Erythroblast (primary cell): ENCODE measurements at regions not wholly inside any gene's neighbourhood (a gene's known extent, or its start where the extent isn't known, plus 50 kb on each side); places are given as distances from the start of the nearest gene placed in this dataset.

Source experiments
- GATA1 ChIP-seq: IDR thresholded peaks from 2 replicates; pipeline ENCODE4 v1.6.1; 2011; ENCODE audit warnings: low read depth, mild to moderate bottlenecking, control low read depth, low read length, moderate library complexity
- POLR2A ChIP-seq: IDR thresholded peaks from 2 replicates; pipeline ENCODE4 v1.6.1; 2011; ENCODE audit warnings: mild to moderate bottlenecking, low read length

GRCh38 chr6:86728976-86729375, 208.4 kb upstream of the HTR1E start:
- TF ChIP-seq POLR2A: no peak
- TF ChIP-seq GATA1: no peak
